22Rv1 (cell line): ENCODE measurements at regions not wholly inside any gene's neighbourhood (a gene's known extent, or its start where the extent isn't known, plus 50 kb on each side); places are given as distances from the start of the nearest gene placed in this dataset.
"Not testable (repeated sequence)": the region's sequence is repeated elsewhere in the genome, so short reads cannot be mapped to it uniquely, and the experiment has no call there.

Source experiments
- H3K27ac ChIP-seq: fragments of 450-650 bp; 2 replicates; pipeline ENCODE4 v1.5.1; 2017
- ZFX ChIP-seq: fragments of 450-650 bp; IDR thresholded peaks from 2 replicates; pipeline ENCODE4 v1.6.1; 2017; ENCODE audit warnings: antibody characterized with exemption, borderline replicate concordance
- TF ChIP-seq, protein P1 (sequence below): fragments of 450-650 bp; IDR thresholded peaks from 2 replicates; pipeline ENCODE4 v1.5.1; 2017; ENCODE audit warnings: mild to moderate bottlenecking

DNA sequence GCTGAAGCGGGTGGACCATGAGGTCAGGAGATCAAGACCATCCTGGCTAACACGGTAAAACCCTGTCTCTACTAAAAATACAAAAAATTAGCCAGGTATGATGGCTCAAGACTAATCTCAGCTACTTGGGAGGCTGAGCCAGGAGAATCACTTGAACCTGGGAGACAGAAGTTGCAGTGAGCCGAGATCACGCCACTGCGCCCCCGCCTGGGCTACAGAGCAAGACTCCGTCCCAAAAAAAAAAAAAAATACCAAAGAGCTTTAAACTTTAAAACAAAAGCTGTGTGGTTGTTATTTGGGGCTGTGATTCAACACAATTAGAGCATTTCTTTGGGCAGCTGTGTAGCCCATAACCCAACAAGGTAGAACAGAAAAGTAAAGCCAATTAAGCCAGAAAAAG, 259.9 kb downstream of the GALC start:
- TF ChIP-seq, protein P1, sequence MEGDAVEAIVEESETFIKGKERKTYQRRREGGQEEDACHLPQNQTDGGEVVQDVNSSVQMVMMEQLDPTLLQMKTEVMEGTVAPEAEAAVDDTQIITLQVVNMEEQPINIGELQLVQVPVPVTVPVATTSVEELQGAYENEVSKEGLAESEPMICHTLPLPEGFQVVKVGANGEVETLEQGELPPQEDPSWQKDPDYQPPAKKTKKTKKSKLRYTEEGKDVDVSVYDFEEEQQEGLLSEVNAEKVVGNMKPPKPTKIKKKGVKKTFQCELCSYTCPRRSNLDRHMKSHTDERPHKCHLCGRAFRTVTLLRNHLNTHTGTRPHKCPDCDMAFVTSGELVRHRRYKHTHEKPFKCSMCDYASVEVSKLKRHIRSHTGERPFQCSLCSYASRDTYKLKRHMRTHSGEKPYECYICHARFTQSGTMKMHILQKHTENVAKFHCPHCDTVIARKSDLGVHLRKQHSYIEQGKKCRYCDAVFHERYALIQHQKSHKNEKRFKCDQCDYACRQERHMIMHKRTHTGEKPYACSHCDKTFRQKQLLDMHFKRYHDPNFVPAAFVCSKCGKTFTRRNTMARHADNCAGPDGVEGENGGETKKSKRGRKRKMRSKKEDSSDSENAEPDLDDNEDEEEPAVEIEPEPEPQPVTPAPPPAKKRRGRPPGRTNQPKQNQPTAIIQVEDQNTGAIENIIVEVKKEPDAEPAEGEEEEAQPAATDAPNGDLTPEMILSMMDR = peak; percentile 36
- not testable (repeated sequence) for H3K27ac ChIP-seq

DNA sequence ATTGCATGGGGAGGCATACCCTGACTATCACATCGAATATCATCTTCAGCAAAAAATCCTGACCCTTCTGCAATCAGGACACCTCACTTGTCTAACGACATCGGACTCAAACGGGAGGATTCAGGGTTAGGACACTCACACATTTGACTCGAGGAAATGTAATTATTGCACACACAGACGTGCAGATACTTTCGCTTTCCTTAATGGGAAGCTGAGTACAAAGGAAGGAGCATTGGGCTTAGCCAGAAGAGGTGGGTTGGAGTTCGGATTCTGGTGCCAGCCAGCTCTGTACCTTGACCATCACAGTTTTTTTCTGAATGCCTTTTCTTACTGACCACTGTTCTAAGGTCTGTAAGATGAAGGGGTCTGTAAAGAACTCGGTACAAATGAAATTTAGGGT, 260.4 kb downstream of the GALC start:
- no peak for TF ChIP-seq ZFX
- TF ChIP-seq, protein P1 = no peak
- no peak overlapping the region for H3K27ac ChIP-seq

DNA sequence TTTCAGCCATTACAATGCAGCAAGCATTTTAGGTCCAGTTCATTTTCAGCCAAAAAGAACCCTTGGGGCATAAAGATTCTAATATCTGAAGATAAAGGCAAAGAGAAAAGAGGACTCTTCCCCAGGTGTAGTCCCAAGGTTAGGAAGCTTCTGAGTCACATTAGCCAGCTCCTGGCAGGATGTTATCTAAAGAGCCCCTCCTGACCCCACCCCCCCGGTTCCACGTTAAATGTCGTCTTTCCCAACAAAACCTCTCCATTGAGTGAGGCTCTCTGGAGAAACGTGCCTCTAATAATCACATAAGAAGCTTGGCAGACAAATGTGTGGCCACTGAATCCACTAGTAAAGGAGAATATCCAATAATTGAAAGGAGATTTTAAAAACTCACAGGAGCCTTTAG, 267.7 kb downstream of the GALC start:
- TF ChIP-seq, protein P1 = no peak
- no peak for TF ChIP-seq ZFX
- no peak overlapping the region for H3K27ac ChIP-seq

DNA sequence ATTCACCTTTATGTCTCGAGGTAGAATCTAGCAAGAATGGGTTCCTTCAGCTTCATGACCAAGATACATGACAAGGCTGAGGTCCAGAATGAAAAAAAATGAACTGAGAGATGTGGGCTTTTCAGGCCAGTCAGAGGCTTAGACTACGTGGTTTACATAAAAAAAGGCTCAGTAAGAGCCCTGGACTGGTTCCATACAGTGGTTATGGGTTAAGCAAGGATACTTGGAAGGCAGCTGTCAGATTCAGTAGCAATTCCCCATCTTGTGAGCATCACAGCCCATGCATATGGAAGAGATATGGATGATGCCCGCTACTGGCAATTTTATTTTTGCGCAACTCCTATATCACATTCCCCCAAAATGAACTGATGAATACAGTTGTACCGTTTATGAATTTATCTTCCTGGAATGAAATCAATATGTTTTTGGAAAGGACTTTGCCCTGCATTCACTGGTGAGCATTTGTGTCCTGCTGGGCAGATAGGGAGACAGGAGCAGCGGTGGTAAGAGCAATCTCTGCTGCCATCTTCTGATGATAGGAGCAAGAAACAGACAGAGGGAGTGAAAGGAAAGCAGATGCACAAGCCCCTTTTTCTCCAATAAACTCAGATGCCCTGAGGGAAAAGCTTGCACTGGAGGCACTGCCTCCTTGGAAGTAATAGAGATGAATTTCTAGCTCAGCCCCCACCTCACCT, 280.4 kb downstream of the GALC start:
- H3K27ac ChIP-seq = no peak overlapping the region
- no peak for TF ChIP-seq ZFX
- TF ChIP-seq, protein P1 = no peak

DNA sequence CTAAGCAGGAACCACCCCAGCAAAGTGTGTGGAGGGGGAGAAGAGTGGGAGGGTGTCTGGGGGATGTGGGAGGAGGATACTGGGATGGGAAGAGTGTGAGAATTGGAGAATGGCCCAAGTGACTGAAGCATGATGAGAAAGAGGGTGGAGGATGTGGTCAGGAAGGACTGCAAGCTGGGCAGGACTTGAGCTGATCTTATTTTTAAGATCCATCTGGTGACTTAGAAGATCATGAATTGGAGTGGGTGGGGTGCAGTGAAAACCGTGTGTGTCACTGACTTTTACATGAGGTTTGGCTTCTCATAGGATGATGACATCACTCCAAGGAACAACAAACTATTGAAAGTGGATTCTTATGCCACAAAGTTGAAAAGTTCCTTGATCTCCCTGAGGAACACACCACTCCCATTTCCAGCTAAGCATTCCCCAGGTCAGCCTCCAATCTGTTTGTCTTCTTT, 287.5 kb downstream of the GALC start:
- TF ChIP-seq ZFX = no peak
- TF ChIP-seq, protein P1 = no peak

DNA sequence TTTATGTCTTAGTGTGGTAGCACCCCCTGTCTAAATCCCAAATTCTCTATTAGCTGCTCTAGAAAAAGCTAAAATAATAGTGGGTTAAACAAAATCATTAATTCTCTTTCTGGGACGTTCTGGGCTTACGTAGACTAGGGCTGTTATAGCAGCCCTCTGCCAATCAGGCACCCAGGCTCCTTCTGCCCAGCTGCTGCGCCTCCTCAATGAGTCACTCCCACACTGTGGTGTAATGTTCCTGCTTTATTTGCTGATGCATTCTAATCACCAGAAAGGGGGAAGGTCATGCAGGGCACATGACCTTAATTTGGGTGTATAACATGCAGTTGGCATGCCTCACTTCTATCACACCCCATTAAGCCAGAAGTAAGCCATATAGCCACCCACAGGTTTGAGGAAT, 294.5 kb downstream of the GALC start:
- no peak overlapping the region for H3K27ac ChIP-seq
- TF ChIP-seq ZFX = no peak
- TF ChIP-seq, protein P1 = no peak

More for the DNA sequence above, 287.5 kb downstream of the GALC start:
- no peak overlapping the region for H3K27ac ChIP-seq

DNA sequence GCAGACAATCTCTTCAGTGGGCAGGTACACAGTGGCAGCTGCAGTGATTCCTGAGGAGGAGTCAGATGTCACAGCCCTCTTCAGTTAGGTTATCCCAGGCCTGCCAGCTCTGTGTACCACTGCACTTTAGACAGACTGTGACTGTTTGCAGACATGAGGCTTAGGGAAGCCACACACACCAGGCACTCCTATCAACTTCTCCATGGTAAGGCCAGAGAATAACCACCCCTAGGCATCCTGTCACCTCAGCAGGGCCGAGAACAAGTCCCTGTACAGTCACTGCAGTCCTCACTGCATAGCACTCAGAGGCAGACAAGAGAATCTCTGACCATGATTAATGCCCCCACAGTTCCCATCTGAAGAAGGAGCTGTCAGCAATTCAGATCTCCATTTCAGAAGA, 296.5 kb downstream of the GALC start:
- TF ChIP-seq, protein P1 = no peak
- no peak for TF ChIP-seq ZFX
- H3K27ac ChIP-seq = no peak overlapping the region
